SK-N-SH (cell line): ENCODE measurements at regions not wholly inside any gene's neighbourhood (a gene's known extent, or its start where the extent isn't known, plus 50 kb on each side); places are given as distances from the start of the nearest gene placed in this dataset.

Experiments used
- CTCF ChIA-PET: fragments of 300-600, 350-600 bp; formaldehyde crosslinking; extraction: SDS; loops from one replicate; lab custom pipeline; 2021; lab: Yijun Ruan, JAX
- POLR2A ChIA-PET: fragments of 350-600 bp; sonication (Branson Sonifier 250); formaldehyde crosslinking; extraction: SDS; loops from one replicate; lab custom pipeline; 2020; ENCODE audit warnings: antibody characterized with exemption, inconsistent platforms; lab: Yijun Ruan, JAX
- DNase-seq: peaks from one replicate; pipeline ENCODE4 v3.0.0; 2012
- H2AFZ ChIP-seq: fragments of 200-600 bp; sonication (generic); 2 replicates; pipeline ENCODE4 v1.8.1; 2016; ENCODE audit warnings: antibody characterized with exemption, mild to moderate bottlenecking, low read depth
- H3F3A ChIP-seq: fragments of 200-600 bp; sonication (generic); replicated peaks from 2 replicates; pipeline ENCODE3; 2016; ENCODE audit warnings: antibody characterized with exemption, mild to moderate bottlenecking; ENCODE audit not compliant: insufficient read depth
- H3K27ac ChIP-seq, 2 experiments: fragments of 200-500 bp in 1 of 2; fragments of 200-600 bp in 1 of 2; sonication (Bioruptor generic) in 1 of 2; sonication (generic), shearing (Covaris generic) in 1 of 2; 2 replicates each; pipeline versions ENCODE4 v1.5.1 to v1.6.1; 2014 to 2016; ENCODE audit warnings: low read depth in 2 of 2, inconsistent platforms in 1 of 2, low read length in 1 of 2, mild to moderate bottlenecking in 1 of 2, mixed read lengths in 1 of 2
- H3K27me3 ChIP-seq: fragments of 200-600 bp; sonication (generic), shearing (Covaris generic); 2 replicates; pipeline ENCODE4 v1.6.1; 2016; ENCODE audit warnings: mixed run types; ENCODE audit not compliant: insufficient read depth
- H3K36me3 ChIP-seq, 2 experiments: fragments of 200-500 bp in 1 of 2; fragments of 200-600 bp in 1 of 2; sonication (Bioruptor generic) in 1 of 2; sonication (generic) in 1 of 2; replicated peaks in 1 of 2; 2 replicates each; pipeline versions ENCODE3 to v1.5.1; 2014 to 2016; ENCODE audit warnings: low read length in 1 of 2, mild to moderate bottlenecking in 1 of 2; ENCODE audit not compliant: insufficient read depth in 2 of 2, control insufficient read depth in 1 of 2
- H3K4me1 ChIP-seq, 2 experiments: fragments of 200-500 bp in 1 of 2; fragments of 200-600 bp in 1 of 2; sonication (Bioruptor generic) in 1 of 2; sonication (generic), shearing (Covaris generic) in 1 of 2; 2 replicates each; pipeline versions ENCODE4 v1.5.1 to v1.6.1; 2014 to 2016; ENCODE audit warnings: low read depth in 1 of 2, low read length in 1 of 2, mixed run types in 1 of 2; ENCODE audit not compliant: insufficient read depth in 2 of 2, control insufficient read depth in 1 of 2
- H3K4me2 ChIP-seq: fragments of 200-600 bp; sonication (generic), shearing (Covaris generic); 2 replicates; pipeline ENCODE4 v1.6.1; 2017; ENCODE audit warnings: mixed run types
- H3K4me3 ChIP-seq, 2 experiments: fragments of 200-500 bp in 1 of 2; fragments of 200-600 bp in 1 of 2; sonication (Bioruptor generic) in 1 of 2; sonication (generic), shearing (Covaris generic) in 1 of 2; 2 replicates each; pipeline versions ENCODE4 v1.5.1 to v1.8.1; 2014 to 2016; ENCODE audit warnings: low read depth in 2 of 2, inconsistent platforms in 1 of 2, low read length in 1 of 2, mild to moderate bottlenecking in 1 of 2, mixed read lengths in 1 of 2, moderate library complexity in 1 of 2
- H3K79me2 ChIP-seq: fragments of 200-600 bp; sonication (generic); 2 replicates; pipeline ENCODE4 v1.8.1; 2017; ENCODE audit warnings: mild to moderate bottlenecking; ENCODE audit not compliant: insufficient read depth
- H3K9ac ChIP-seq: fragments of 200-600 bp; sonication (generic); 2 replicates; pipeline ENCODE4 v1.6.1; 2017; ENCODE audit warnings: mixed run types
- H3K9me2 ChIP-seq: fragments of 200-600 bp; sonication (generic); 2 replicates; pipeline ENCODE4 v1.6.1; 2017; ENCODE audit warnings: mixed run types
- H3K9me3 ChIP-seq: fragments of 200-600 bp; sonication (generic); 2 replicates; pipeline ENCODE4 v1.6.1; 2017; ENCODE audit warnings: mixed run types, mild to moderate bottlenecking, moderate library complexity
- H4K20me1 ChIP-seq: fragments of 200-600 bp; sonication (generic); 2 replicates; pipeline ENCODE4 v1.6.1; 2017; ENCODE audit warnings: mild to moderate bottlenecking, mixed run types; ENCODE audit not compliant: insufficient read depth
- IRF3 ChIP-seq: fragments of 150-350 bp; IDR thresholded peaks from 2 replicates; pipeline ENCODE4 v1.6.1; 2016; ENCODE audit warnings: mild to moderate bottlenecking, low read depth, low read length
- MEF2A ChIP-seq: IDR thresholded peaks from 2 replicates; pipeline ENCODE4 v1.4.0; 2012; ENCODE audit warnings: low read depth, borderline replicate concordance
- NFIC ChIP-seq: IDR thresholded peaks from 2 replicates; pipeline ENCODE4 v1.4.0; 2012; ENCODE audit warnings: borderline replicate concordance
- USF1 ChIP-seq: IDR thresholded peaks from 2 replicates; pipeline ENCODE4 v1.4.0; 2012; ENCODE audit warnings: low read depth, borderline replicate concordance
- USF2 ChIP-seq: fragments of 150-350 bp; IDR thresholded peaks from 2 replicates; pipeline ENCODE4 v1.6.1; 2017; ENCODE audit warnings: antibody characterized with exemption, low read length, low read depth, borderline replicate concordance
- WGBS: methylation state at CpG from one replicate; pipeline ENCODE4 v1.1.6; 2017; ENCODE audit warnings: low lambda C conversion rate; 5-methylcytosine and 5-hydroxymethylcytosine counted together
- TF ChIP-seq, protein P1 (sequence below): fragments of 200-600 bp; sonication (generic); IDR thresholded peaks from 2 replicates; pipeline ENCODE4 v1.6.1; 2017; ENCODE audit warnings: antibody characterized with exemption, mild to moderate bottlenecking, moderate library complexity

- Histone ChIP-seq H3K27ac (no peak overlapping the region), H3K9ac (no peak overlapping the region), H3K4me2 (no peak overlapping the region), H3F3A (no peaks in the 10 kb centered on the region), H3K4me1 (peaks cover 0 to 4% of the 10 kb centered on the region in 2 experiments; a peak in 2 of 4 replicates), H4K20me1 (no peaks in the 10 kb centered on the region), H3K9me2 (no peaks in the 10 kb centered on the region), H2AFZ (no peak overlapping the region), H3K4me3 (no peak overlapping the region), H3K27me3 (no peaks in the 10 kb centered on the region), H3K9me3 (no peaks in the 10 kb centered on the region), H3K36me3 (no peaks in the 10 kb centered on the region), H3K79me2 (no peaks in the 10 kb centered on the region)
- ChIA-PET CTCF (no interaction called here), POLR2A (no interaction called here)
- no peak for DNase-seq
- TF ChIP-seq USF1 = no peak
- WGBS = 72% methylated on average over 2 of the region's 2 CpGs
Measured at GRCh38 chr13:65937251-65937650, 1292.9 kb downstream of the PCDH9 start.

GRCh38 chr13:65936249-65936648 lies 1293.9 kb downstream of the PCDH9 start:
- Histone ChIP-seq H3K27ac (no peak overlapping the region), H3K9ac (no peak overlapping the region), H4K20me1 (no peaks in the 10 kb centered on the region), H3K79me2 (no peaks in the 10 kb centered on the region), H3K27me3 (no peaks in the 10 kb centered on the region), H3F3A (no peaks in the 10 kb centered on the region), H2AFZ (no peak overlapping the region), H3K9me3 (no peaks in the 10 kb centered on the region), H3K36me3 (no peaks in the 10 kb centered on the region), H3K9me2 (no peaks in the 10 kb centered on the region), H3K4me2 (no peak overlapping the region), H3K4me1 (peaks cover 0 to 4% of the 10 kb centered on the region in 2 experiments; a peak in 2 of 4 replicates), H3K4me3 (no peak overlapping the region)
- ChIA-PET CTCF (no interaction called here), POLR2A (no interaction called here)
- TF ChIP-seq MEF2A (no peak), IRF3 (no peak), USF2 (no peak), NFIC (no peak)
- TF ChIP-seq, protein P1, sequence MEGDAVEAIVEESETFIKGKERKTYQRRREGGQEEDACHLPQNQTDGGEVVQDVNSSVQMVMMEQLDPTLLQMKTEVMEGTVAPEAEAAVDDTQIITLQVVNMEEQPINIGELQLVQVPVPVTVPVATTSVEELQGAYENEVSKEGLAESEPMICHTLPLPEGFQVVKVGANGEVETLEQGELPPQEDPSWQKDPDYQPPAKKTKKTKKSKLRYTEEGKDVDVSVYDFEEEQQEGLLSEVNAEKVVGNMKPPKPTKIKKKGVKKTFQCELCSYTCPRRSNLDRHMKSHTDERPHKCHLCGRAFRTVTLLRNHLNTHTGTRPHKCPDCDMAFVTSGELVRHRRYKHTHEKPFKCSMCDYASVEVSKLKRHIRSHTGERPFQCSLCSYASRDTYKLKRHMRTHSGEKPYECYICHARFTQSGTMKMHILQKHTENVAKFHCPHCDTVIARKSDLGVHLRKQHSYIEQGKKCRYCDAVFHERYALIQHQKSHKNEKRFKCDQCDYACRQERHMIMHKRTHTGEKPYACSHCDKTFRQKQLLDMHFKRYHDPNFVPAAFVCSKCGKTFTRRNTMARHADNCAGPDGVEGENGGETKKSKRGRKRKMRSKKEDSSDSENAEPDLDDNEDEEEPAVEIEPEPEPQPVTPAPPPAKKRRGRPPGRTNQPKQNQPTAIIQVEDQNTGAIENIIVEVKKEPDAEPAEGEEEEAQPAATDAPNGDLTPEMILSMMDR = no peak
- no peak for DNase-seq
- WGBS = 82% methylated on average over 2 of the region's 2 CpGs
